CD4-positive, CD25-positive, alpha-beta regulatory T cell (primary cell): ENCODE measurements at regions not wholly inside any gene's neighbourhood (a gene's known extent, or its start where the extent isn't known, plus 50 kb on each side); places are given as distances from the start of the nearest gene placed in this dataset.

Experiments
- ATAC-seq, 2 donors: fragments of 150-1000 bp; cut with Tn5 transposase; one replicate each; pipeline ENCODE4 v1.10.0; 2021; ENCODE audit warnings: low read depth in 2 of 2, moderate number of reproducible peaks in 2 of 2, moderate library complexity in 1 of 2
- DNase-seq, 3 donors: peaks; one replicate each; pipeline versions ENCODE4 v3.0.0 to v3.0.0-alpha.2; 2012 to 2022; ENCODE audit warnings: mixed read lengths in 1 of 3
- H3K27ac ChIP-seq: one replicate; pipeline ENCODE4 v1.7.0; 2013; ENCODE audit warnings: mild to moderate bottlenecking, low read length; ENCODE audit not compliant: insufficient read depth, poor library complexity, severe bottlenecking
- H3K27me3 ChIP-seq: one replicate; pipeline ENCODE4 v1.7.0; 2013; ENCODE audit warnings: low read length; ENCODE audit not compliant: control insufficient read depth, insufficient read depth
- H3K36me3 ChIP-seq: one replicate; pipeline ENCODE4 v1.7.0; 2013; ENCODE audit warnings: mild to moderate bottlenecking, low read length, moderate library complexity; ENCODE audit not compliant: control insufficient read depth, insufficient read depth
- H3K4me1 ChIP-seq: 2 replicates; pipeline ENCODE4 v1.7.0; 2013; ENCODE audit warnings: mild to moderate bottlenecking, low read length; ENCODE audit not compliant: insufficient read depth, control insufficient read depth, poor library complexity, severe bottlenecking
- H3K4me3 ChIP-seq: one replicate; pipeline ENCODE4 v1.7.0; 2013; ENCODE audit warnings: low read depth, mild to moderate bottlenecking, low read length, moderate library complexity
- H3K9me3 ChIP-seq, 2 experiments: 1 replicate in 1 of 2; 2 replicates in 1 of 2; pipeline ENCODE4 v1.7.0; 2013; ENCODE audit warnings: low read length in 2 of 2, mild to moderate bottlenecking in 1 of 2, moderate library complexity in 1 of 2; ENCODE audit not compliant: control insufficient read depth in 2 of 2
- H3K27ac Mint-ChIP-seq, 3 donors: one replicate each; pipeline ENCODE4 v1.8.0; 2020 to 2022; ENCODE audit warnings: mild to moderate bottlenecking in 3 of 3, mixed read lengths in 3 of 3, moderate library complexity in 2 of 3
- H3K27me3 Mint-ChIP-seq: one replicate; pipeline ENCODE4 v1.8.0; 2022; ENCODE audit warnings: mild to moderate bottlenecking, mixed read lengths
- H3K36me3 Mint-ChIP-seq: one replicate; pipeline ENCODE4 v1.8.0; 2020; ENCODE audit warnings: mixed read lengths
- H3K4me1 Mint-ChIP-seq, 4 donors: one replicate each; pipeline ENCODE4 v1.8.0; 2020 to 2022; ENCODE audit warnings: mixed read lengths in 4 of 4, mild to moderate bottlenecking in 1 of 4
- H3K4me3 Mint-ChIP-seq, 4 donors: one replicate each; pipeline ENCODE4 v1.8.0; 2020 to 2022; ENCODE audit warnings: mild to moderate bottlenecking in 4 of 4, mixed read lengths in 4 of 4, moderate library complexity in 3 of 4
- H3K9me3 Mint-ChIP-seq, 7 donors: one replicate each; pipeline ENCODE4 v1.8.0; 2020 to 2022; ENCODE audit warnings: mixed read lengths in 7 of 7, mild to moderate bottlenecking in 3 of 7, moderate library complexity in 2 of 7

GRCh38 chr4:164358400-164358799 is 395.5 kb upstream of the SMIM31 start:
- no peak overlapping the region for H3K27ac Mint-ChIP-seq
- H3K4me3 Mint-ChIP-seq = no peak overlapping the region
- Histone ChIP-seq H3K9me3 (no peaks in the 10 kb centered on the region), H3K27me3 (no peaks in the 10 kb centered on the region), H3K4me3 (no peak overlapping the region), H3K27ac (no peak overlapping the region), H3K4me1 (no peaks in the 10 kb centered on the region), H3K36me3 (no peaks in the 10 kb centered on the region)
- peaks cover 0 to 6% (median 0%) of the 10 kb centered on the region in 7 donors for H3K9me3 Mint-ChIP-seq
- ATAC-seq (no peak), DNase-seq (no peak)
- H3K4me1 Mint-ChIP-seq = no peaks in the 10 kb centered on the region
- H3K36me3 Mint-ChIP-seq = no peaks in the 10 kb centered on the region
- H3K27me3 Mint-ChIP-seq = no peaks in the 10 kb centered on the region

GRCh38 chr4:164359881-164360280 is 394.1 kb upstream of the SMIM31 start:
- no peaks in the 10 kb centered on the region for H3K4me1 ChIP-seq
- H3K9me3 ChIP-seq = no peaks in the 10 kb centered on the region
- ATAC-seq (no peak), DNase-seq (no peak)
- H3K27ac ChIP-seq = no peak overlapping the region
- H3K36me3 ChIP-seq = no peaks in the 10 kb centered on the region
- H3K27me3 ChIP-seq = no peaks in the 10 kb centered on the region
- Mint-ChIP-seq H3K36me3 (no peaks in the 10 kb centered on the region), H3K27ac (no peak overlapping the region), H3K9me3 (peaks cover 0 to 6% (median 0%) of the 10 kb centered on the region in 7 donors), H3K4me1 (no peaks in the 10 kb centered on the region), H3K4me3 (no peak overlapping the region), H3K27me3 (no peaks in the 10 kb centered on the region)
- no peak overlapping the region for H3K4me3 ChIP-seq

GRCh38 chr4:164368894-164369293 is 385.0 kb upstream of the SMIM31 start:
- no peaks in the 10 kb centered on the region for H3K27me3 Mint-ChIP-seq
- no peaks in the 10 kb centered on the region for H3K36me3 ChIP-seq
- H3K27ac Mint-ChIP-seq = no peak overlapping the region
- H3K9me3 ChIP-seq = no peaks in the 10 kb centered on the region
- H3K27me3 ChIP-seq = no peaks in the 10 kb centered on the region
- H3K4me3 ChIP-seq = no peak overlapping the region
- DNase-seq = no peak
- peaks cover 0 to 3% (median 0%) of the 10 kb centered on the region in 7 donors for H3K9me3 Mint-ChIP-seq
- H3K4me1 ChIP-seq = no peaks in the 10 kb centered on the region
- H3K27ac ChIP-seq = no peak overlapping the region
- no peak for ATAC-seq
- no peaks in the 10 kb centered on the region for H3K36me3 Mint-ChIP-seq
- peak overlapping the region in 1 of 4 donors; percentile 32 for H3K4me3 Mint-ChIP-seq
- H3K4me1 Mint-ChIP-seq = no peaks in the 10 kb centered on the region

GRCh38 chr4:164373021-164373420 is 380.9 kb upstream of the SMIM31 start:
- Histone ChIP-seq H3K27ac (no peak overlapping the region), H3K27me3 (no peaks in the 10 kb centered on the region), H3K4me3 (no peak overlapping the region), H3K9me3 (no peaks in the 10 kb centered on the region), H3K4me1 (no peaks in the 10 kb centered on the region), H3K36me3 (no peaks in the 10 kb centered on the region)
- no peaks in the 10 kb centered on the region for H3K4me1 Mint-ChIP-seq
- H3K4me3 Mint-ChIP-seq = no peak overlapping the region
- ATAC-seq (no peak), DNase-seq (no peak)
- H3K27ac Mint-ChIP-seq = no peak overlapping the region
- H3K36me3 Mint-ChIP-seq = no peaks in the 10 kb centered on the region
- peaks cover 0 to 3% (median 0%) of the 10 kb centered on the region in 7 donors for H3K9me3 Mint-ChIP-seq
- peaks cover 4% of the 10 kb centered on the region for H3K27me3 Mint-ChIP-seq

- no peak overlapping the region for H3K27ac ChIP-seq
- Mint-ChIP-seq H3K36me3 (no peaks in the 10 kb centered on the region), H3K4me3 (no peak overlapping the region), H3K4me1 (no peaks in the 10 kb centered on the region), H3K9me3 (peaks cover 0 to 8% (median 0%) of the 10 kb centered on the region in 7 donors), H3K27me3 (peaks cover 12% of the 10 kb centered on the region), H3K27ac (no peak overlapping the region)
- H3K4me1 ChIP-seq = no peaks in the 10 kb centered on the region
- peaks cover 2% of the 10 kb centered on the region for H3K27me3 ChIP-seq
- ATAC-seq (no peak), DNase-seq (no peak)
- no peak overlapping the region for H3K4me3 ChIP-seq
- no peaks in the 10 kb centered on the region for H3K36me3 ChIP-seq
- H3K9me3 ChIP-seq = no peaks in the 10 kb centered on the region
Measured at GRCh38 chr4:164377277-164377676, 376.7 kb upstream of the SMIM31 start.

- no peaks in the 10 kb centered on the region for H3K4me1 ChIP-seq
- Mint-ChIP-seq H3K4me3 (no peak overlapping the region), H3K9me3 (peaks cover 0 to 8% (median 0%) of the 10 kb centered on the region in 7 donors), H3K36me3 (no peaks in the 10 kb centered on the region), H3K27ac (no peak overlapping the region), H3K27me3 (peaks cover 12% of the 10 kb centered on the region), H3K4me1 (no peaks in the 10 kb centered on the region)
- peaks cover 2% of the 10 kb centered on the region for H3K27me3 ChIP-seq
- no peak for DNase-seq
- ATAC-seq = no peak
- no peaks in the 10 kb centered on the region for H3K9me3 ChIP-seq
- H3K27ac ChIP-seq = no peak overlapping the region
- no peak overlapping the region for H3K4me3 ChIP-seq
- H3K36me3 ChIP-seq = no peaks in the 10 kb centered on the region
Measured at GRCh38 chr4:164378361-164378760, 375.6 kb upstream of the SMIM31 start.

GRCh38 chr4:164379694-164380093 is 374.2 kb upstream of the SMIM31 start:
- Histone ChIP-seq H3K4me1 (no peaks in the 10 kb centered on the region), H3K27me3 (peaks cover 2% of the 10 kb centered on the region), H3K4me3 (no peak overlapping the region), H3K27ac (no peak overlapping the region), H3K9me3 (no peaks in the 10 kb centered on the region), H3K36me3 (no peaks in the 10 kb centered on the region)
- H3K27me3 Mint-ChIP-seq = peaks cover 17% of the 10 kb centered on the region
- H3K36me3 Mint-ChIP-seq = no peaks in the 10 kb centered on the region
- no peak for DNase-seq
- H3K4me1 Mint-ChIP-seq = no peaks in the 10 kb centered on the region
- no peak overlapping the region for H3K4me3 Mint-ChIP-seq
- no peak for ATAC-seq
- H3K9me3 Mint-ChIP-seq = peaks cover 0 to 8% (median 0%) of the 10 kb centered on the region in 7 donors
- no peak overlapping the region for H3K27ac Mint-ChIP-seq

- H3K27me3 Mint-ChIP-seq = peaks cover 24% of the 10 kb centered on the region
- ATAC-seq (no peak), DNase-seq (no peak)
- no peaks in the 10 kb centered on the region for H3K4me1 ChIP-seq
- H3K27me3 ChIP-seq = peaks cover 2% of the 10 kb centered on the region
- no peak overlapping the region for H3K27ac Mint-ChIP-seq
- no peak overlapping the region for H3K4me3 Mint-ChIP-seq
- H3K4me3 ChIP-seq = no peak overlapping the region
- H3K36me3 Mint-ChIP-seq = no peaks in the 10 kb centered on the region
- no peak overlapping the region for H3K27ac ChIP-seq
- H3K4me1 Mint-ChIP-seq = no peaks in the 10 kb centered on the region
- peaks cover 0 to 8% (median 0%) of the 10 kb centered on the region in 7 donors for H3K9me3 Mint-ChIP-seq
- no peaks in the 10 kb centered on the region for H3K9me3 ChIP-seq
- H3K36me3 ChIP-seq = no peaks in the 10 kb centered on the region
Measured at GRCh38 chr4:164381859-164382258, 372.1 kb upstream of the SMIM31 start.
